Stimulated activated CD8-positive, alpha-beta memory T cell treated with anti-CD3 and anti-CD28 coated beads, Interleukin-4, amount 100 ng/mL, for 1 hour (primary cell): ENCODE measurements at regions not wholly inside any gene's neighbourhood (a gene's known extent, or its start where the extent isn't known, plus 50 kb on each side); places are given as distances from the start of the nearest gene placed in this dataset.
A peak's percentile ranks its signal among the peaks of the same experiment; 100 is the strongest.

Experiments used
- DNase-seq, 2 donors: peaks; one replicate each; pipeline ENCODE4 v3.0.0-alpha.2; 2020; ENCODE audit warnings: low read depth in 2 of 2, low spot score in 1 of 2

- DNase-seq: no peak
Measured at GRCh38 chr13:51518827-51519226, 65.4 kb upstream of the WDFY2 start.

GRCh38 chr13:51519771-51520216, 64.5 kb upstream of the WDFY2 start:
- no peak for DNase-seq

GRCh38 chr13:51520524-51520923, 63.7 kb upstream of the WDFY2 start:
- DNase-seq: no peak

GRCh38 chr13:51523082-51523518, 61.2 kb upstream of the WDFY2 start:
- DNase-seq: no peak

- DNase-seq: no peak
Measured at GRCh38 chr13:51524312-51524711, 60.0 kb upstream of the WDFY2 start.

GRCh38 chr13:51524829-51525566, 59.3 kb upstream of the WDFY2 start:
- no peak for DNase-seq

GRCh38 chr13:51525567-51526167, 58.6 kb upstream of the WDFY2 start:
- DNase-seq: no peak

GRCh38 chr13:51526202-51526601, 58.1 kb upstream of the WDFY2 start:
- DNase-seq: no peak

GRCh38 chr13:51532736-51533197, 51.5 kb upstream of the WDFY2 start:
- no peak for DNase-seq

- DNase-seq: peak in 1 of 2 donors; percentile 31
Measured at GRCh38 chr13:51534041-51534817, 50.0 kb upstream of the WDFY2 start.
